GM13977 (cell line): ENCODE measurements at regions not wholly inside any gene's neighbourhood (a gene's known extent, or its start where the extent isn't known, plus 50 kb on each side); places are given as distances from the start of the nearest gene placed in this dataset.

Experiments used
- DNase-seq: peaks from one replicate; pipeline ENCODE4 v3.0.0; 2012; ENCODE audit warnings: low spot score
- CTCF ChIP-seq: IDR thresholded peaks from 2 replicates; pipeline ENCODE4 v1.5.1; 2012; ENCODE audit warnings: mild to moderate bottlenecking, control low read depth; ENCODE audit not compliant: insufficient read depth; ENCODE audit errors: extremely low read depth, missing control alignments
- in situ Hi-C: fragments of 300-500 bp; cut with MboI; formaldehyde crosslinking; loops from one replicate; pipeline ENCODE4 v1.12.0; 2022; ENCODE audit warnings: low sequenced_read_pairs, low pct_unique_long_range_greater_than_20kb, mixed read lengths, inconsistent platforms; ENCODE audit not compliant: unreplicated experiment

- in situ Hi-C loops: no loop called here
- no peak for TF ChIP-seq CTCF
- no peak for DNase-seq
Measured at GRCh38 chr6:23002044-23002619, 432.8 kb downstream of the HDGFL1 start.

GRCh38 chr6:23003671-23004467, 434.5 kb downstream of the HDGFL1 start:
- DNase-seq: no peak
- no peak for TF ChIP-seq CTCF
- in situ Hi-C loops: no loop called here

GRCh38 chr6:23006656-23007055, 437.3 kb downstream of the HDGFL1 start:
- in situ Hi-C loops: no loop called here
- DNase-seq: no peak
- no peak for TF ChIP-seq CTCF

GRCh38 chr6:23011615-23012014, 442.2 kb downstream of the HDGFL1 start:
- TF ChIP-seq CTCF: no peak
- no peak for DNase-seq
- in situ Hi-C loops: no loop called here

- no peak for DNase-seq
- TF ChIP-seq CTCF: no peak
- in situ Hi-C loops: no loop called here
Measured at GRCh38 chr6:23013776-23014175, 444.4 kb downstream of the HDGFL1 start.

- no peak for DNase-seq
- in situ Hi-C loops: no loop called here
- no peak for TF ChIP-seq CTCF
Measured at GRCh38 chr6:23016696-23017095, 447.3 kb downstream of the HDGFL1 start.
